Heart right ventricle (tissue), 16 donors: ENCODE measurements at regions not wholly inside any gene's neighbourhood (a gene's known extent, or its start where the extent isn't known, plus 50 kb on each side); places are given as distances from the start of the nearest gene placed in this dataset.

ENCODE experiments used
- ATAC-seq, 8 donors: fragments of 200-7000 bp; cut with Tn5 transposase; one replicate each; pipeline ENCODE4 v1.9.1; 2020; ENCODE audit warnings: mild to moderate bottlenecking in 8 of 8, moderate library complexity in 8 of 8, moderate number of reproducible peaks in 1 of 8
- DNase-seq, 2 donors: peaks; one replicate each; pipeline ENCODE4 v3.0.0-alpha.2; 2020
- H3K27ac ChIP-seq, 10 donors: fragments of 200-600 bp; sonication (generic) in 2 of 10; one replicate each; pipeline versions ENCODE4 v1.5.0 to v1.8.0; 2020 to 2022; ENCODE audit warnings: mild to moderate bottlenecking in 3 of 10
- H3K27me3 ChIP-seq, 7 donors: fragments of 200-600 bp; one replicate each; pipeline ENCODE4 v1.8.0; 2021 to 2022; ENCODE audit warnings: mild to moderate bottlenecking in 2 of 7
- H3K36me3 ChIP-seq, 9 donors: fragments of 200-600 bp; sonication (generic) in 1 of 9; one replicate each; pipeline versions ENCODE4 v1.5.0 to v1.8.0; 2020 to 2022; ENCODE audit warnings: mild to moderate bottlenecking in 2 of 9
- H3K4me1 ChIP-seq, 9 donors: fragments of 200-600 bp; sonication (generic) in 1 of 9; one replicate each; pipeline versions ENCODE4 v1.5.0 to v1.8.0; 2020 to 2022; ENCODE audit warnings: mild to moderate bottlenecking in 4 of 9
- H3K4me3 ChIP-seq, 10 donors: fragments of 200-600 bp; sonication (generic) in 2 of 10; one replicate each; pipeline versions ENCODE4 v1.5.0 to v1.8.0; 2020 to 2022; ENCODE audit warnings: mild to moderate bottlenecking in 7 of 10, moderate library complexity in 2 of 10
- H3K9me3 ChIP-seq, 11 donors: fragments of 200-600 bp in 10 of 11; sonication (generic) in 2 of 11; one replicate each; pipeline versions ENCODE4 v1.5.0 to v1.8.0; 2013 to 2022; ENCODE audit warnings: mild to moderate bottlenecking in 2 of 11, control low read depth in 1 of 11, moderate library complexity in 1 of 11
- CTCF ChIP-seq, 9 donors: fragments of 200-600 bp; sonication (generic) in 2 of 9; IDR thresholded peaks; one replicate each; pipeline versions ENCODE4 v1.5.0 to v1.8.0; 2021 to 2022; ENCODE audit warnings: antibody characterized with exemption in 9 of 9, mild to moderate bottlenecking in 5 of 9, moderate library complexity in 1 of 9
- WGBS, 2 donors: extraction: QIAGEN DNeasy Blood & Tissue Kit; methylation state at CpG; one replicate each; pipeline ENCODE4 v1.1.7; 2013; ENCODE audit warnings: inconsistent platforms in 1 of 2; 5-methylcytosine and 5-hydroxymethylcytosine counted together
- intact Hi-C, 10 donors: fragments of 100-400 bp; cut with DNase I; formaldehyde crosslinking; loops; one replicate each; pipeline versions ENCODE4 v1.11.1 to v1.14.2; 2022
- donor health status: Arrhythmogenic right ventricular cardiomyopathy.
- donor health status: ischemic (EF 13 %, LVEDD 7.1; RV severe dilation, severe dysfunction).
- donor health status: healthy with polysubstance abuse.
- donor health status: DM: no; HTN: yes; CAD: no.
- donor health status: DM: no; HTN: no; CAD: no.
- donor health status: ischemic (EF 25% LVEDD 6.9; RV normal size, moderate dysfunction).
- donor health status: ischemic (EF 25% LVEDD 5.7; RV mildly dilated, moderate dysfunction).
- donor health status: healthy.
- donor health status: DM: yes; HTN: yes; CAD: no.
- donor health status: Ischemic cardiomyopathy.
- donor health status: ischemic (EF 35%, LVEDD 5.7; RV mildly dilated, moderate dysfunction).
- donor health status: nonischemic (EF 11% LVEDD 7.7; RV severe dilation, severe dysfunction).
- donor health status: DM: yes; HTN: yes; CAD: no.
- donor health status: PGD.
- donor health status: ischemic (EF 29% LVEDD 5.4; RV normal size, mild dysfunction).
- donor health status: nonischemic (EF 23%, LVEDD 6.1; RV moderate dilation, normal function).

- no peaks in the 10 kb centered on the region for H3K4me1 ChIP-seq
- WGBS, 2 donors = 89 to 91% methylated on average over 11 of the region's 11 CpGs
- no peak for TF ChIP-seq CTCF (IDR thresholded peaks at IDR 0.05)
These were observed 253.0 kb downstream of the IRS2 start for GRCh38 chr13:109533350-109533749.

GRCh38 chr13:109529964-109530363 is 256.4 kb downstream of the IRS2 start:
- TF ChIP-seq CTCF (IDR thresholded peaks at IDR 0.05) = no peak
- no peak for ATAC-seq
- peaks cover 0 to 9% (median 0%) of the 10 kb centered on the region in 7 donors for H3K27me3 ChIP-seq
- H3K4me1 ChIP-seq = no peaks in the 10 kb centered on the region
- no peak overlapping the region for H3K4me3 ChIP-seq
- intact Hi-C loops = no loop called here
- no peak for DNase-seq
- whole genome bisulfite sequencing, 2 donors = 88 to 91% methylated on average over 5 of the region's 5 CpGs
- no peaks in the 10 kb centered on the region for H3K36me3 ChIP-seq
- no peak overlapping the region for H3K27ac ChIP-seq
- H3K9me3 ChIP-seq = no peaks in the 10 kb centered on the region

More at GRCh38 chr13:109533350-109533749, 253.0 kb downstream of the IRS2 start:
- intact Hi-C loops = no loop called here
- Histone ChIP-seq H3K36me3 (no peaks in the 10 kb centered on the region), H3K27me3 (peaks cover 0 to 5% (median 0%) of the 10 kb centered on the region in 7 donors), H3K4me3 (no peak overlapping the region), H3K9me3 (no peaks in the 10 kb centered on the region), H3K27ac (no peak overlapping the region)
- ATAC-seq = no peak
- no peak for DNase-seq

GRCh38 chr13:109521719-109522118 is 264.7 kb downstream of the IRS2 start:
- WGBS, 2 donors = 96 to 98% methylated on average over 21 of the region's 21 CpGs
- DNase-seq = no peak

GRCh38 chr13:109517517-109517916 is 268.9 kb downstream of the IRS2 start:
- Histone ChIP-seq H3K4me3 (no peak overlapping the region), H3K36me3 (no peaks in the 10 kb centered on the region), H3K9me3 (no peaks in the 10 kb centered on the region), H3K27me3 (no peaks in the 10 kb centered on the region), H3K27ac (no peak overlapping the region), H3K4me1 (no peaks in the 10 kb centered on the region)
- intact Hi-C loops = no loop called here
- DNase-seq = no peak
- no peak for ATAC-seq
- TF ChIP-seq CTCF (IDR thresholded peaks at IDR 0.05) = no peak

More at GRCh38 chr13:109521719-109522118, 264.7 kb downstream of the IRS2 start:
- Histone ChIP-seq H3K36me3 (no peaks in the 10 kb centered on the region), H3K9me3 (no peaks in the 10 kb centered on the region), H3K27me3 (peaks cover 0 to 12% (median 3%) of the 10 kb centered on the region in 7 donors), H3K4me1 (no peaks in the 10 kb centered on the region), H3K27ac (no peak overlapping the region), H3K4me3 (no peak overlapping the region)
- no peak for ATAC-seq
- intact Hi-C loops = no loop called here
- TF ChIP-seq CTCF (IDR thresholded peaks at IDR 0.05) = no peak
